ENCODE measurements at regions not wholly inside any gene's neighbourhood (a gene's known extent, or its start where the extent isn't known, plus 50 kb on each side); places are given as distances from the start of the nearest gene placed in this dataset.
"Not testable (repeated sequence)": the region's sequence is repeated elsewhere in the genome, so short reads cannot be mapped to it uniquely, and the experiment has no call there.

- H3K27me3 ChIP-seq = no peaks in the 10 kb centered on the region
- no peaks in the 10 kb centered on the region for H3K36me3 ChIP-seq
- H3K4me3 ChIP-seq = no peak overlapping the region
- peaks cover 0 to 11% (median 5%) of the 10 kb centered on the region in 9 donors for H3K4me1 ChIP-seq
- H3K27ac ChIP-seq = no peak overlapping the region
- peak in 1 of 9 donors; percentile 11 for TF ChIP-seq CTCF (IDR thresholded peaks at IDR 0.05)
- no peak for ATAC-seq
- 65 to 66% methylated on average over 7 of the region's 7 CpGs for WGBS, 2 donors
- no peak for DNase-seq
- intact Hi-C loops (cut with DNase I) = loop anchor here in 3 of 10 donors (10.0 kb wide), 5 partner anchors 65 to 335 kb away; partner anchors contain the start of genes ZNF383 (in 1 of the 3), ZNF420 (in 1 of the 3), ZNF527 (in 1 of the 3) and ZNF569 (in 1 of the 3)
- H3K9me3 ChIP-seq = peaks cover 0 to 25% (median 0%) of the 10 kb centered on the region in 11 donors
Observed at GRCh38 chr19:37309834-37310575, 60.9 kb upstream of the ZNF527 start.

GRCh38 chr19:37312531-37313334, 58.2 kb upstream of the ZNF527 start:
- peaks cover 0 to 17% (median 9%) of the 10 kb centered on the region in 9 donors for H3K4me1 ChIP-seq
- peak overlapping the region; percentile 3 to 58 (median 44) for H3K4me3 ChIP-seq
- DNase-seq = peak; percentile 57 to 61
- not testable (repeated sequence) for H3K36me3 ChIP-seq, H3K27me3 ChIP-seq
- peak; percentile 80 to 88 (median 85) for ATAC-seq
- peaks cover 0 to 16% (median 0%) of the 10 kb centered on the region in 11 donors for H3K9me3 ChIP-seq
- peak overlapping the region in 9 of 10 donors; percentile 14 to 64 (median 40) for H3K27ac ChIP-seq
- peak in 1 of 9 donors; percentile 21 for TF ChIP-seq CTCF (IDR thresholded peaks at IDR 0.05)
- intact Hi-C loops (cut with DNase I) = loop anchor here in 3 of 10 donors (10.0 kb wide), 5 partner anchors 62 to 338 kb away; partner anchors contain the start of genes ZNF383 (in 1 of the 3), ZNF420 (in 1 of the 3), ZNF527 (in 1 of the 3) and ZNF569 (in 1 of the 3)
- WGBS, 2 donors = 4 to 5% methylated on average over 31 to 35 of the region's 37 CpGs

GRCh38 chr19:37313335-37313627, 57.6 kb upstream of the ZNF527 start:
- Histone ChIP-seq H3K27ac (peak overlapping the region in 6 of 10 donors; percentile 14 to 64 (median 28)), H3K9me3 (peaks cover 0 to 16% (median 0%) of the 10 kb centered on the region in 11 donors), H3K4me3 (peak overlapping the region in 5 of 10 donors; percentile 46 to 58 (median 51)), H3K27me3 (no peaks in the 10 kb centered on the region), H3K36me3 (no peaks in the 10 kb centered on the region), H3K4me1 (peaks cover 0 to 17% (median 10%) of the 10 kb centered on the region in 9 donors)
- intact Hi-C loops (cut with DNase I) = loop anchor here in 3 of 10 donors (10.0 kb wide), 5 partner anchors 62 to 338 kb away; partner anchors contain the start of genes ZNF383 (in 1 of the 3), ZNF420 (in 1 of the 3), ZNF527 (in 1 of the 3) and ZNF569 (in 1 of the 3)
- DNase-seq (no peak), ATAC-seq (no peak)
- 98 to 100% methylated on average over 1 of the region's 1 CpG for WGBS, 2 donors
- no peak for TF ChIP-seq CTCF (IDR thresholded peaks at IDR 0.05)

Measured in heart right ventricle (tissue), 16 donors.